ENCODE measurements at regions not wholly inside any gene's neighbourhood (a gene's known extent, or its start where the extent isn't known, plus 50 kb on each side); places are given as distances from the start of the nearest gene placed in this dataset.

DNA sequence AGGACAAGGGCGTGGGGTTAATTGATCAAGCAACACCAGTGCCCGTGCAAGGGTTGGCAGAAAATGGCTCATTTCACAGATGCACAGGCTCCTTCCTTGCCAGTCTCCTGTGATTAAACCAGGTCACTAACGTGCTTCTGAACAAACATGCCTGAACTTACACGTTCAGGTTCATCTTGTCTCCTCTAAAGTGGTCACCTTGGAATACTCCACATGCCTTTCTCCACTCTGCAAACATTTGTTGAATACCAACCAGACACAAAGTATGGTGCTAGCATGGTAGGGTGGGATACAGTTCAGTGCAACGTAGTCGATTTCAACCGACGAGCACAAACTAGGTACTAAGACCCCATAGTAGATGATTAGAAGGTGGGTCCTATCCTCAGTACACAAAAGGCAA, 72.6 kb upstream of the PTPRT start:
- TF ChIP-seq GFI1B (tag by site-specific recombination; IDR thresholded peaks at IDR 0.05) (no peak), ZNF561 (tag by site-specific recombination; IDR thresholded peaks at IDR 0.05; ENCODE audit: borderline replicate concordance) (no peak), ZNF76 (tag by site-specific recombination; IDR thresholded peaks at IDR 0.05; ENCODE audit: borderline replicate concordance, low read depth) (no peak), TCF7L2 (IDR thresholded peaks at IDR 0.05; ENCODE audit: borderline replicate concordance, low read depth, low read length) (no peak), ZFP37 (tag by site-specific recombination; IDR thresholded peaks at IDR 0.05) (no peak), ZNF311 (tag by site-specific recombination; IDR thresholded peaks at IDR 0.05; ENCODE audit: borderline replicate concordance) (no peak), YY2 (tag by site-specific recombination; IDR thresholded peaks at IDR 0.05) (no peak), YY1 (tag by site-specific recombination; IDR thresholded peaks at IDR 0.05) (no peak), ZNF274 (IDR thresholded peaks at IDR 0.05; ENCODE audit: low read length) (no peak), ZNF274 (tag by site-specific recombination; IDR thresholded peaks at IDR 0.05; ENCODE audit: borderline replicate concordance) (no peak), ZNF292 (tag by site-specific recombination; IDR thresholded peaks at IDR 0.05; ENCODE audit: borderline replicate concordance, low read depth) (no peak)
- TF ChIP-seq, protein P1, sequence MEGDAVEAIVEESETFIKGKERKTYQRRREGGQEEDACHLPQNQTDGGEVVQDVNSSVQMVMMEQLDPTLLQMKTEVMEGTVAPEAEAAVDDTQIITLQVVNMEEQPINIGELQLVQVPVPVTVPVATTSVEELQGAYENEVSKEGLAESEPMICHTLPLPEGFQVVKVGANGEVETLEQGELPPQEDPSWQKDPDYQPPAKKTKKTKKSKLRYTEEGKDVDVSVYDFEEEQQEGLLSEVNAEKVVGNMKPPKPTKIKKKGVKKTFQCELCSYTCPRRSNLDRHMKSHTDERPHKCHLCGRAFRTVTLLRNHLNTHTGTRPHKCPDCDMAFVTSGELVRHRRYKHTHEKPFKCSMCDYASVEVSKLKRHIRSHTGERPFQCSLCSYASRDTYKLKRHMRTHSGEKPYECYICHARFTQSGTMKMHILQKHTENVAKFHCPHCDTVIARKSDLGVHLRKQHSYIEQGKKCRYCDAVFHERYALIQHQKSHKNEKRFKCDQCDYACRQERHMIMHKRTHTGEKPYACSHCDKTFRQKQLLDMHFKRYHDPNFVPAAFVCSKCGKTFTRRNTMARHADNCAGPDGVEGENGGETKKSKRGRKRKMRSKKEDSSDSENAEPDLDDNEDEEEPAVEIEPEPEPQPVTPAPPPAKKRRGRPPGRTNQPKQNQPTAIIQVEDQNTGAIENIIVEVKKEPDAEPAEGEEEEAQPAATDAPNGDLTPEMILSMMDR (tag by site-specific recombination; IDR thresholded peaks at IDR 0.05) = no peak

All from HEK293 (cell line).